GM21526 (cell line): ENCODE measurements at regions not wholly inside any gene's neighbourhood (a gene's known extent, or its start where the extent isn't known, plus 50 kb on each side); places are given as distances from the start of the nearest gene placed in this dataset.
"Not testable (repeated sequence)": the region's sequence is repeated elsewhere in the genome, so short reads cannot be mapped to it uniquely, and the experiment has no call there.

Source experiments
- ATAC-seq: cut with Tn5 transposase; IDR thresholded peaks from one replicate; pipeline ENCODE4 v1.9.1; 2021; ENCODE audit warnings: moderate library complexity; ENCODE audit not compliant: unreplicated experiment, low FRiP score

- no peak for ATAC-seq
These were observed 189.7 kb upstream of the TMEM45B start for GRCh38 chr11:129625930-129626329.

GRCh38 chr11:129631201-129631600 lies 184.4 kb upstream of the TMEM45B start:
- ATAC-seq = no peak

- no peak for ATAC-seq
These were observed 178.7 kb upstream of the TMEM45B start for GRCh38 chr11:129636926-129637325.

- no peak for ATAC-seq
These were observed 178.2 kb upstream of the TMEM45B start for GRCh38 chr11:129637473-129637872.

GRCh38 chr11:129637983-129638776 lies 177.5 kb upstream of the TMEM45B start:
- no peak for ATAC-seq

- ATAC-seq = no peak
These were observed 176.3 kb upstream of the TMEM45B start for GRCh38 chr11:129639300-129639699.

- no peak for ATAC-seq
These were observed 175.0 kb upstream of the TMEM45B start for GRCh38 chr11:129640671-129641070.

- no peak for ATAC-seq
These were observed 172.5 kb upstream of the TMEM45B start for GRCh38 chr11:129643031-129643721.

- no peak for ATAC-seq
These were observed 171.3 kb upstream of the TMEM45B start for GRCh38 chr11:129644326-129644725.

GRCh38 chr11:129645943-129646342 lies 169.7 kb upstream of the TMEM45B start:
- ATAC-seq = no peak

GRCh38 chr11:129650044-129650443 lies 165.6 kb upstream of the TMEM45B start:
- not testable (repeated sequence) for ATAC-seq

GRCh38 chr11:129652835-129653234 lies 162.8 kb upstream of the TMEM45B start:
- no peak for ATAC-seq

GRCh38 chr11:129655247-129655832 lies 160.3 kb upstream of the TMEM45B start:
- no peak for ATAC-seq

GRCh38 chr11:129657866-129658525 lies 157.7 kb upstream of the TMEM45B start:
- no peak for ATAC-seq

- ATAC-seq = no peak
These were observed 157.2 kb upstream of the TMEM45B start for GRCh38 chr11:129658526-129658867.

GRCh38 chr11:129680907-129681306 lies 134.7 kb upstream of the TMEM45B start:
- no peak for ATAC-seq

- no peak for ATAC-seq
These were observed 134.1 kb upstream of the TMEM45B start for GRCh38 chr11:129681344-129682114.

- no peak for ATAC-seq
These were observed 129.4 kb upstream of the TMEM45B start for GRCh38 chr11:129686269-129686668.

- no peak for ATAC-seq
These were observed 124.5 kb upstream of the TMEM45B start for GRCh38 chr11:129691142-129691541.

- ATAC-seq = no peak
These were observed 121.1 kb upstream of the TMEM45B start for GRCh38 chr11:129694538-129694937.
